H9 (cell line): ENCODE measurements at regions not wholly inside any gene's neighbourhood (a gene's known extent, or its start where the extent isn't known, plus 50 kb on each side); places are given as distances from the start of the nearest gene placed in this dataset.

ENCODE experiments used
- DNase-seq: peaks from one replicate; pipeline ENCODE4 v3.0.0-alpha.2; 2017
- H2AFZ ChIP-seq: one replicate; pipeline ENCODE4 v1.6.1; 2013; ENCODE audit warnings: mild to moderate bottlenecking, low read length, control low read depth, moderate library complexity
- H2AK5ac ChIP-seq: 2 replicates; pipeline ENCODE4 v1.6.1; 2013; ENCODE audit warnings: low read length, control low read depth, mixed read lengths; ENCODE audit not compliant: insufficient read length
- H2BK120ac ChIP-seq: one replicate; pipeline ENCODE4 v1.6.1; 2013; ENCODE audit warnings: low read depth, mild to moderate bottlenecking, low read length, control low read depth, inconsistent platforms; ENCODE audit not compliant: poor library complexity, severe bottlenecking
- H2BK12ac ChIP-seq: 2 replicates; pipeline ENCODE4 v1.6.1; 2013; ENCODE audit warnings: low read length, control low read depth, mixed read lengths, low read depth; ENCODE audit not compliant: insufficient read length
- H2BK15ac ChIP-seq: 2 replicates; pipeline ENCODE4 v1.6.1; 2013; ENCODE audit warnings: low read depth, low read length, control low read depth
- H2BK20ac ChIP-seq: one replicate; pipeline ENCODE4 v1.6.1; 2013; ENCODE audit warnings: low read depth, mild to moderate bottlenecking, low read length, control low read depth, inconsistent platforms; ENCODE audit not compliant: poor library complexity, severe bottlenecking
- H2BK5ac ChIP-seq: 2 replicates; pipeline ENCODE4 v1.6.1; 2013; ENCODE audit warnings: low read length, control low read depth, mixed read lengths; ENCODE audit not compliant: insufficient read length
- H3K14ac ChIP-seq: 2 replicates; pipeline ENCODE4 v1.6.1; 2013; ENCODE audit warnings: low read length, control low read depth; ENCODE audit not compliant: insufficient read depth
- H3K18ac ChIP-seq: 2 replicates; pipeline ENCODE4 v1.6.1; 2013; ENCODE audit warnings: low read depth, mild to moderate bottlenecking, mixed read lengths, low read length, control low read depth; ENCODE audit not compliant: insufficient read length
- H3K23ac ChIP-seq: 2 replicates; pipeline ENCODE4 v1.6.1; 2013; ENCODE audit warnings: low read length, control low read depth, mixed read lengths, low read depth; ENCODE audit not compliant: insufficient read length
- H3K23me2 ChIP-seq: 2 replicates; pipeline ENCODE4 v1.6.1; 2013; ENCODE audit warnings: low read depth, mild to moderate bottlenecking, mixed read lengths, low read length, control low read depth; ENCODE audit not compliant: insufficient read length, poor library complexity, severe bottlenecking
- H3K27ac ChIP-seq: 2 replicates; pipeline ENCODE4 v1.5.1; 2013; ENCODE audit warnings: low read length, control low read depth, mixed read lengths, low read depth; ENCODE audit not compliant: insufficient read length
- H3K27me3 ChIP-seq: 2 replicates; pipeline ENCODE4 v1.6.1; 2013; ENCODE audit warnings: low read length, control low read depth, inconsistent platforms; ENCODE audit not compliant: insufficient read depth
- H3K4ac ChIP-seq: 2 replicates; pipeline ENCODE4 v1.6.1; 2013; ENCODE audit warnings: low read depth, mild to moderate bottlenecking, control low read depth, inconsistent platforms, low read length, moderate library complexity
- H3K4me1 ChIP-seq: 2 replicates; pipeline ENCODE4 v1.6.1; 2013; ENCODE audit warnings: low read length, control low read depth, inconsistent platforms; ENCODE audit not compliant: insufficient read depth
- H3K4me2 ChIP-seq: 2 replicates; pipeline ENCODE4 v1.6.1; 2013; ENCODE audit warnings: low read length, control low read depth, mixed read lengths; ENCODE audit not compliant: insufficient read length, insufficient read depth
- H3K56ac ChIP-seq: 2 replicates; pipeline ENCODE4 v1.6.1; 2013; ENCODE audit warnings: low read depth, mild to moderate bottlenecking, mixed read lengths, low read length, control low read depth; ENCODE audit not compliant: insufficient read length
- H3K79me1 ChIP-seq: 2 replicates; pipeline ENCODE4 v1.6.1; 2013; ENCODE audit warnings: low read depth, mild to moderate bottlenecking, moderate library complexity, low read length, control low read depth, inconsistent platforms; ENCODE audit not compliant: insufficient read depth, poor library complexity, severe bottlenecking
- H3K79me2 ChIP-seq: 2 replicates; pipeline ENCODE4 v1.6.1; 2013; ENCODE audit warnings: low read length, control low read depth, inconsistent platforms; ENCODE audit not compliant: insufficient read depth
- H3K9ac ChIP-seq: 2 replicates; pipeline ENCODE4 v1.6.1; 2013; ENCODE audit warnings: low read length, control low read depth, mixed read lengths; ENCODE audit not compliant: insufficient read length; ENCODE audit errors: extremely low read depth
- H3K9me3 ChIP-seq: one replicate; pipeline ENCODE4 v1.6.1; 2013; ENCODE audit warnings: low read depth, low read length, inconsistent platforms; ENCODE audit not compliant: control insufficient read depth
- H3T11ph ChIP-seq: one replicate; pipeline ENCODE4 v1.6.1; 2013; ENCODE audit warnings: mild to moderate bottlenecking, low read length, control low read depth, inconsistent platforms
- H4K20me1 ChIP-seq: one replicate; pipeline ENCODE4 v1.6.1; 2013; ENCODE audit not compliant: control insufficient read depth, insufficient read length, insufficient read depth
- H4K5ac ChIP-seq: 2 replicates; pipeline ENCODE4 v1.6.1; 2013; ENCODE audit warnings: low read depth, mild to moderate bottlenecking, mixed read lengths, low read length, control low read depth; ENCODE audit not compliant: insufficient read length
- H4K8ac ChIP-seq: replicated peaks from 2 replicates; pipeline ENCODE4 v1.6.1; 2013; ENCODE audit warnings: low read length, control low read depth, mixed read lengths, low read depth; ENCODE audit not compliant: insufficient read length
- H4K91ac ChIP-seq: 2 replicates; pipeline ENCODE4 v1.6.1; 2013; ENCODE audit warnings: low read depth, mild to moderate bottlenecking, moderate library complexity, mixed read lengths, low read length, control low read depth; ENCODE audit not compliant: insufficient read length
- H3K27ac Mint-ChIP-seq, 3 experiments: 2 replicates in 2 of 3; 3 replicates in 1 of 3; pipeline ENCODE4 v1.8.0; 2020 to 2021; ENCODE audit warnings: mixed read lengths in 3 of 3, mild to moderate bottlenecking in 1 of 3, moderate library complexity in 1 of 3
- H3K27me3 Mint-ChIP-seq: 2 replicates; pipeline ENCODE4 v1.8.0; 2021; ENCODE audit warnings: low read depth, mild to moderate bottlenecking, moderate library complexity, mixed read lengths
- H3K36me3 Mint-ChIP-seq, 3 experiments: 2 replicates in 2 of 3; 3 replicates in 1 of 3; pipeline ENCODE4 v1.8.0; 2020 to 2021; ENCODE audit warnings: low read depth in 3 of 3, mixed read lengths in 3 of 3; ENCODE audit not compliant: insufficient read depth in 1 of 3
- H3K4me1 Mint-ChIP-seq, 2 experiments: 2 replicates each; pipeline ENCODE4 v1.8.0; 2020; ENCODE audit warnings: mixed read lengths in 2 of 2
- H3K4me3 Mint-ChIP-seq, 2 experiments: 2 replicates in 1 of 2; 3 replicates in 1 of 2; pipeline ENCODE4 v1.8.0; 2020 to 2021; ENCODE audit warnings: mild to moderate bottlenecking in 2 of 2, mixed read lengths in 2 of 2, moderate library complexity in 1 of 2
- H3K9me3 Mint-ChIP-seq, 2 experiments: 2 replicates in 1 of 2; 3 replicates in 1 of 2; pipeline ENCODE4 v1.8.0; 2020; ENCODE audit warnings: mild to moderate bottlenecking in 2 of 2, mixed read lengths in 2 of 2, moderate library complexity in 1 of 2
- CTCF ChIP-seq: fragments of 200-600 bp; sonication (generic); conservative IDR thresholded peaks from 3 replicates; pipeline ENCODE4 v1.8.0; 2021; ENCODE audit warnings: antibody characterized with exemption, mild to moderate bottlenecking
- WGBS: extraction: QIAGEN DNeasy Blood & Tissue Kit; methylation state at CpG from one replicate; pipeline ENCODE4 v1.1.7; 2013; ENCODE audit warnings: missing lambda C conversion rate, low lambda C conversion rate, mixed read lengths; ENCODE audit not compliant: insufficient read length; ENCODE audit errors: extremely low coverage; 5-methylcytosine and 5-hydroxymethylcytosine counted together

GRCh38 chr22:25357132-25357455, 137.7 kb downstream of the CRYBB2 start:
- Histone ChIP-seq H3K79me2 (no peaks in the 10 kb centered on the region), H3K9me3 (no peaks in the 10 kb centered on the region), H2BK5ac (no peak overlapping the region), H3K9ac (no peak overlapping the region), H3K14ac (no peak overlapping the region), H3K79me1 (no peaks in the 10 kb centered on the region), H2AFZ (no peak overlapping the region), H3K18ac (no peak overlapping the region), H3T11ph (no peak overlapping the region), H4K8ac (no peak overlapping the region), H3K4ac (no peak overlapping the region), H2BK15ac (no peak overlapping the region), H2BK20ac (no peak overlapping the region), H4K91ac (no peak overlapping the region), H4K5ac (no peak overlapping the region), H3K23me2 (no peaks in the 10 kb centered on the region), H3K27me3 (no peaks in the 10 kb centered on the region), H3K4me1 (no peaks in the 10 kb centered on the region), H2BK12ac (no peak overlapping the region), H3K4me2 (no peak overlapping the region), H4K20me1 (peaks cover 2% of the 10 kb centered on the region), H2AK5ac (no peak overlapping the region), H3K27ac (no peak overlapping the region), H2BK120ac (no peak overlapping the region), H3K56ac (no peak overlapping the region), H3K23ac (no peak overlapping the region)
- no peak for TF ChIP-seq CTCF
- no peaks in the 10 kb centered on the region for H3K4me1 Mint-ChIP-seq
- H3K27ac Mint-ChIP-seq = no peak overlapping the region; a peak in 1 of 7 replicates
- no CpG with 5 or more reads among the region's 10 CpGs for WGBS
- peaks cover 17 to 44% (median 27%) of the 10 kb centered on the region in 3 experiments for H3K36me3 Mint-ChIP-seq
- H3K27me3 Mint-ChIP-seq = no peaks in the 10 kb centered on the region
- H3K4me3 Mint-ChIP-seq = no peak overlapping the region
- no peaks in the 10 kb centered on the region for H3K9me3 Mint-ChIP-seq
- no peak for DNase-seq
